ENCODE measurements at regions not wholly inside any gene's neighbourhood (a gene's known extent, or its start where the extent isn't known, plus 50 kb on each side); places are given as distances from the start of the nearest gene placed in this dataset.

- H3K4ac ChIP-seq (replicated peaks; ENCODE audit: insufficient read length, low read depth, low read length) = no peak overlapping the region
- no peaks in the 10 kb centered on the region for H4K20me1 ChIP-seq (replicated peaks in 1 of 2; ENCODE audit: control insufficient read depth in 1 of 2, insufficient read depth in 2 of 2, low read length in 2 of 2)
- no peaks in the 10 kb centered on the region for H3K79me1 ChIP-seq (ENCODE audit: low read depth, low read length)
- no peak overlapping the region for H3K9ac ChIP-seq (replicated peaks in 1 of 4; ENCODE audit: extremely low read depth in 1 of 4, low read depth in 3 of 4, low read length in 3 of 4)
- H2BK15ac ChIP-seq (ENCODE audit: low read length) = no peak overlapping the region
- no peak overlapping the region for H4K91ac ChIP-seq (replicated peaks; ENCODE audit: insufficient read length, low read length)
- H2BK20ac ChIP-seq (ENCODE audit: low read length) = no peak overlapping the region
- H2AFZ ChIP-seq (ENCODE audit: low read length) = no peak overlapping the region
- ChIA-PET POLR2A (ENCODE audit: partially characterized antibody) (interaction anchor here (0.6 kb wide), 1 partner anchor 1367 kb away, joined by 3 read pairs; no protein-coding TSS in a partner anchor), CTCF (ENCODE audit: partially characterized antibody) (no interaction called here)
- no peaks in the 10 kb centered on the region for H3K27me3 ChIP-seq (replicated peaks in 1 of 4; ENCODE audit: control insufficient read depth in 3 of 4, extremely low read depth in 1 of 4, insufficient read depth in 3 of 4, low read length in 3 of 4)
- no peaks in the 10 kb centered on the region for H3K79me2 ChIP-seq (ENCODE audit: control insufficient read depth in 1 of 2, insufficient read depth in 2 of 2, low read length in 2 of 2)
- no peak overlapping the region for H3K56ac ChIP-seq (replicated peaks; ENCODE audit: insufficient read length, low read depth, low read length)
- H2BK120ac ChIP-seq (replicated peaks; ENCODE audit: low read depth, low read length) = no peak overlapping the region
- H2BK12ac ChIP-seq (ENCODE audit: low read depth, low read length) = no peak overlapping the region
- no peak overlapping the region for H4K8ac ChIP-seq (ENCODE audit: extremely low read depth, insufficient read depth, low read length)
- H3K4me3 ChIP-seq (ENCODE audit: extremely low read depth in 1 of 4, insufficient read depth in 2 of 4, low read depth in 3 of 4, low read length in 4 of 4) = no peak overlapping the region
- 100% methylated on average over 1 of the region's 1 CpG; no CpG with 5 or more reads in 1 of the 2 experiments for WGBS, 2 experiments (ENCODE audit: extremely low coverage in 1 of 2, insufficient coverage in 1 of 2, insufficient read length in 1 of 2, insufficient replicate concordance in 2 of 2, low coverage in 1 of 2, low lambda C conversion rate in 2 of 2, missing lambda C conversion rate in 1 of 2)
- H2BK5ac ChIP-seq (ENCODE audit: low read depth, low read length) = no peak overlapping the region
- peaks cover 0 to 2% (median 0%) of the 10 kb centered on the region in 4 experiments; a peak in 1 of 7 replicates for H3K4me1 ChIP-seq (replicated peaks in 1 of 4; ENCODE audit: control insufficient read depth in 3 of 4, insufficient read depth in 4 of 4, low read length in 3 of 4)
- no peak overlapping the region for H2AK5ac ChIP-seq (ENCODE audit: low read depth, low read length)
- H3K14ac ChIP-seq (ENCODE audit: insufficient read length) = no peak overlapping the region
- H3K9me3 ChIP-seq (ENCODE audit: insufficient read depth in 2 of 2, low read depth in 1 of 2, low read length in 1 of 2) = no peaks in the 10 kb centered on the region
- no peak overlapping the region for H3K18ac ChIP-seq (ENCODE audit: extremely low read depth, low read length)
- H4K5ac ChIP-seq (ENCODE audit: insufficient read length, low read depth, low read length) = no peak overlapping the region
- H3K4me2 ChIP-seq (ENCODE audit: insufficient read depth in 1 of 2, low read depth in 2 of 2, low read length in 2 of 2) = no peak overlapping the region
- no peak overlapping the region for H3K27ac ChIP-seq (ENCODE audit: low read depth, low read length)
- FAIRE-seq = no peak
- DNase-seq (ENCODE audit: low read depth in 1 of 2, low spot score in 2 of 2) = no peak
- H3K23ac ChIP-seq (ENCODE audit: insufficient read length) = no peak overlapping the region
- no peaks in the 10 kb centered on the region for H3K36me3 ChIP-seq (ENCODE audit: control insufficient read depth in 2 of 4, insufficient read depth in 4 of 4, low read length in 3 of 4)
- no peaks in the 10 kb centered on the region for H3K23me2 ChIP-seq (ENCODE audit: low read depth, low read length)
- TF ChIP-seq YY1 (IDR thresholded peaks at IDR 0.05; ENCODE audit: low read depth, low read length) (no peak), TBP (IDR thresholded peaks at IDR 0.05; ENCODE audit: low read depth, low read length) (no peak), RBBP5 (IDR thresholded peaks at IDR 0.05; ENCODE audit: borderline replicate concordance, low read depth, low read length) (no peak), KDM5A (IDR thresholded peaks at IDR 0.05; ENCODE audit: low read length) (no peak), BCL11A (IDR thresholded peaks at IDR 0.05; ENCODE audit: low read depth in 2 of 2, low read length in 2 of 2) (no peak), SP1 (IDR thresholded peaks at IDR 0.05; ENCODE audit: low read depth, low read length) (no peak), GABPA (IDR thresholded peaks at IDR 0.05; ENCODE audit: borderline replicate concordance, insufficient read depth, low read length) (no peak), POLR2AphosphoS5 (IDR thresholded peaks at IDR 0.05; ENCODE audit: low read depth, low read length) (no peak), SIRT6 (IDR thresholded peaks at IDR 0.05; ENCODE audit: low read length) (no peak), RNF2 (IDR thresholded peaks at IDR 0.05; ENCODE audit: borderline replicate concordance, low read depth, low read length, missing control alignments, poor library complexity, severe bottlenecking) (no peak), NRF1 (IDR thresholded peaks at IDR 0.05; ENCODE audit: low read depth, low read length) (no peak), SRF (IDR thresholded peaks at IDR 0.05; ENCODE audit: low read depth, low read length) (no peak)
- TF ChIP-seq, protein P1, sequence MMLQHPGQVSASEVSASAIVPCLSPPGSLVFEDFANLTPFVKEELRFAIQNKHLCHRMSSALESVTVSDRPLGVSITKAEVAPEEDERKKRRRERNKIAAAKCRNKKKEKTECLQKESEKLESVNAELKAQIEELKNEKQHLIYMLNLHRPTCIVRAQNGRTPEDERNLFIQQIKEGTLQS (IDR thresholded peaks at IDR 0.05; ENCODE audit: insufficient read depth, low read depth, low read length) = no peak
These were observed 1387.1 kb upstream of the TMEFF2 start for GRCh38 chr2:193581807-193582206.
